Gastrocnemius medialis (tissue), 4 donors: ENCODE measurements at regions not wholly inside any gene's neighbourhood (a gene's known extent, or its start where the extent isn't known, plus 50 kb on each side); places are given as distances from the start of the nearest gene placed in this dataset.

Source experiments
- ATAC-seq, 2 donors: fragments of 150-250 bp; one replicate each; pipeline ENCODE4 v1.9.1; 2016
- DNase-seq, 2 donors: peaks; one replicate each; pipeline ENCODE4 v3.0.0-alpha.2; 2019
- H3K27ac ChIP-seq, 4 donors: fragments of 200-600 bp; sonication (generic); 1 replicate in 1 of 4; 2 replicates in 3 of 4; pipeline ENCODE4 v1.5.1; 2016 to 2018; ENCODE audit warnings: mild to moderate bottlenecking in 2 of 4, moderate library complexity in 1 of 4
- H3K27me3 ChIP-seq, 3 donors: fragments of 200-600 bp; sonication (generic) in 2 of 3; 1 replicate in 1 of 3; 2 replicates in 2 of 3; pipeline versions ENCODE4 v1.5.1 to v1.6.0; 2016 to 2019; ENCODE audit warnings: mild to moderate bottlenecking in 1 of 3, moderate library complexity in 1 of 3
- H3K36me3 ChIP-seq, 2 donors: fragments of 200-600 bp; sonication (generic) in 1 of 2; one replicate each; pipeline ENCODE4 v1.5.1; 2017 to 2018
- H3K4me1 ChIP-seq, 2 donors: fragments of 200-600 bp; sonication (generic) in 1 of 2; one replicate each; pipeline ENCODE4 v1.5.1; 2016 to 2017; ENCODE audit warnings: mild to moderate bottlenecking in 2 of 2
- H3K4me3 ChIP-seq, 4 donors: fragments of 200-600 bp; sonication (generic) in 3 of 4; 1 replicate in 1 of 4; 2 replicates in 3 of 4; pipeline ENCODE4 v1.5.1; 2016 to 2019; ENCODE audit warnings: mild to moderate bottlenecking in 2 of 4
- H3K9me3 ChIP-seq, 3 donors: fragments of 200-600 bp; sonication (generic) in 2 of 3; 1 replicate in 1 of 3; 2 replicates in 2 of 3; pipeline ENCODE4 v1.5.1; 2016 to 2019
- CTCF ChIP-seq, 5 experiments: fragments of 450-650 bp in 3 of 5; fragments of 200-600 bp in 2 of 5; sonication (generic) in 2 of 5; IDR thresholded peaks in 4 of 5; conservative IDR thresholded peaks in 1 of 5; 1 replicate in 4 of 5; 2 replicates in 1 of 5; pipeline ENCODE4 v1.5.1; 2016 to 2019; ENCODE audit warnings: antibody characterized with exemption in 5 of 5, mild to moderate bottlenecking in 3 of 5, moderate library complexity in 3 of 5
- POLR2A ChIP-seq, 2 donors: fragments of 450-650 bp; IDR thresholded peaks; one replicate each; pipeline ENCODE4 v1.6.1; 2017; ENCODE audit warnings: antibody characterized with exemption in 2 of 2, mild to moderate bottlenecking in 2 of 2, moderate library complexity in 2 of 2
- in situ Hi-C, 4 donors: fragments of 200-750 bp; cut with MboI; loops; one replicate each; pipeline versions ENCODE4 v1.15.0 to v1.8.0; 2017; ENCODE audit warnings: low sequenced_read_pairs in 4 of 4
- intact Hi-C: fragments of 100-400 bp; cut with DNase I; formaldehyde crosslinking; loops from one replicate; pipeline ENCODE4 v1.15.1; 2023; ENCODE audit warnings: low total_unique reads

- H3K27me3 ChIP-seq, result peaks cover 0 to 5% (median 0%) of the 10 kb centered on the region in 3 donors
- intact Hi-C loops, result no loop called here
- no peak overlapping the region for H3K4me3 ChIP-seq
- H3K9me3 ChIP-seq, result no peaks in the 10 kb centered on the region
- in situ Hi-C loops, result no loop called here
- TF ChIP-seq CTCF (IDR thresholded peaks at IDR 0.05 in 4 of 5, conservative IDR thresholded peaks at IDR 0.05 in 1 of 5) (no peak), POLR2A (IDR thresholded peaks at IDR 0.05) (no peak)
- no peaks in the 10 kb centered on the region for H3K4me1 ChIP-seq
- DNase-seq, result no peak
- no peaks in the 10 kb centered on the region for H3K36me3 ChIP-seq
- no peak for ATAC-seq
- no peak overlapping the region for H3K27ac ChIP-seq
These were observed 134.5 kb upstream of the FOXF1 start for GRCh38 chr16:86375851-86376250.

- DNase-seq (no peak), ATAC-seq (no peak)
- no peak for TF ChIP-seq POLR2A (IDR thresholded peaks at IDR 0.05)
- TF ChIP-seq CTCF (IDR thresholded peaks at IDR 0.05 in 4 of 5, conservative IDR thresholded peaks at IDR 0.05 in 1 of 5), result no peak
- Histone ChIP-seq H3K27ac (no peak overlapping the region), H3K4me1 (no peaks in the 10 kb centered on the region), H3K4me3 (no peak overlapping the region), H3K9me3 (no peaks in the 10 kb centered on the region), H3K36me3 (no peaks in the 10 kb centered on the region), H3K27me3 (peaks cover 0 to under 1% (median 0%) of the 10 kb centered on the region in 3 donors)
- in situ Hi-C loops, result no loop called here
- intact Hi-C loops, result no loop called here
These were observed 133.5 kb upstream of the FOXF1 start for GRCh38 chr16:86376837-86377236.

GRCh38 chr16:86377251-86378022, 132.9 kb upstream of the FOXF1 start:
- in situ Hi-C loops (no loop called here), intact Hi-C loops (no loop called here)
- no peaks in the 10 kb centered on the region for H3K4me1 ChIP-seq
- no peaks in the 10 kb centered on the region for H3K36me3 ChIP-seq
- H3K27me3 ChIP-seq, result peaks cover 0 to under 1% (median 0%) of the 10 kb centered on the region in 3 donors
- no peak overlapping the region for H3K27ac ChIP-seq
- ATAC-seq (no peak), DNase-seq (no peak)
- no peak overlapping the region for H3K4me3 ChIP-seq
- H3K9me3 ChIP-seq, result no peaks in the 10 kb centered on the region
- TF ChIP-seq POLR2A (IDR thresholded peaks at IDR 0.05) (no peak), CTCF (IDR thresholded peaks at IDR 0.05 in 4 of 5, conservative IDR thresholded peaks at IDR 0.05 in 1 of 5) (no peak)

- peaks cover 0 to 7% (median under 1%) of the 10 kb centered on the region in 3 donors for H3K27me3 ChIP-seq
- H3K4me1 ChIP-seq, result no peaks in the 10 kb centered on the region
- no peak for ATAC-seq
- no peak for DNase-seq
- in situ Hi-C loops, result no loop called here
- H3K36me3 ChIP-seq, result no peaks in the 10 kb centered on the region
- intact Hi-C loops, result no loop called here
- TF ChIP-seq CTCF (IDR thresholded peaks at IDR 0.05 in 4 of 5, conservative IDR thresholded peaks at IDR 0.05 in 1 of 5) (no peak), POLR2A (IDR thresholded peaks at IDR 0.05) (no peak)
- no peaks in the 10 kb centered on the region for H3K9me3 ChIP-seq
- no peak overlapping the region for H3K27ac ChIP-seq
- H3K4me3 ChIP-seq, result no peak overlapping the region
These were observed 132.2 kb upstream of the FOXF1 start for GRCh38 chr16:86378128-86378527.
